Endothelial cell of umbilical vein (primary cell): ENCODE measurements at regions not wholly inside any gene's neighbourhood (a gene's known extent, or its start where the extent isn't known, plus 50 kb on each side); places are given as distances from the start of the nearest gene placed in this dataset.

Experiments
- CTCF ChIP-seq, 2 donors: IDR thresholded peaks; 1 replicate in 1 of 2; 2 replicates in 1 of 2; pipeline ENCODE4 v1.5.1; 2011; ENCODE audit warnings: low read length in 2 of 2, mild to moderate bottlenecking in 2 of 2, moderate library complexity in 2 of 2, control low read depth in 1 of 2, inconsistent platforms in 1 of 2, low read depth in 1 of 2; ENCODE audit not compliant: insufficient read depth in 1 of 2; ENCODE audit errors: extremely low read depth in 1 of 2
- EZH2 ChIP-seq: IDR thresholded peaks from 2 replicates; pipeline ENCODE4 v1.6.1; 2012; ENCODE audit warnings: borderline replicate concordance, low read depth, mild to moderate bottlenecking, moderate library complexity, low read length, inconsistent platforms; ENCODE audit not compliant: severe bottlenecking
- FOS ChIP-seq: IDR thresholded peaks from 2 replicates; pipeline ENCODE4 v1.6.1; 2011; ENCODE audit warnings: mild to moderate bottlenecking, low read length, moderate library complexity, borderline replicate concordance; ENCODE audit not compliant: insufficient read depth
- POLR2A ChIP-seq: IDR thresholded peaks from 2 replicates; pipeline ENCODE4 v1.6.1; 2012; ENCODE audit warnings: low read depth, mild to moderate bottlenecking, control low read depth, low read length

- TF ChIP-seq FOS (no peak), CTCF (IDR thresholded peaks at IDR 0.05; ENCODE audit: extremely low read depth in 1 of 2, insufficient read depth in 1 of 2, low read depth in 1 of 2, low read length in 2 of 2) (no peak), POLR2A (no peak), EZH2 (no peak)
Measured at GRCh38 chr7:68904630-68905029, 693.6 kb upstream of the AUTS2 start.
